K562 (cell line): ENCODE measurements at regions not wholly inside any gene's neighbourhood (a gene's known extent, or its start where the extent isn't known, plus 50 kb on each side); places are given as distances from the start of the nearest gene placed in this dataset.

Experiments used
- POLR2A ChIP-seq: fragments of 450-650 bp; conservative IDR thresholded peaks from 2 replicates; pipeline ENCODE4 v1.6.1; 2016
- SREBF2 ChIP-seq: sonication (generic); formaldehyde crosslinking; IDR thresholded peaks from 2 replicates; pipeline ENCODE4 v1.4.0; 2020; ENCODE audit warnings: mild to moderate bottlenecking, missing genetic modification reagents
- ZNF318 ChIP-seq, 2 experiments: fragments of 450-650 bp; IDR thresholded peaks; 2 replicates each; pipeline ENCODE4 v1.6.1; 2016; ENCODE audit warnings: mild to moderate bottlenecking in 2 of 2, borderline replicate concordance in 1 of 2, low read depth in 1 of 2, moderate library complexity in 1 of 2

GRCh38 chr3:127056976-127057375, 74.1 kb downstream of the PLXNA1 start:
- TF ChIP-seq POLR2A (no peak), SREBF2 (no peak), ZNF318 (IDR thresholded peaks at IDR 0.05; ENCODE audit: borderline replicate concordance in 1 of 2, low read depth in 1 of 2) (no peak)
